Muscle of leg (tissue), 3 donors: ENCODE measurements at regions not wholly inside any gene's neighbourhood (a gene's known extent, or its start where the extent isn't known, plus 50 kb on each side); places are given as distances from the start of the nearest gene placed in this dataset.

Source experiments
- DNase-seq: peaks from one replicate; pipeline ENCODE4 v3.0.0; 2013
- H3K27ac ChIP-seq: one replicate; pipeline ENCODE4 v1.5.1; 2013; ENCODE audit warnings: mild to moderate bottlenecking, low read length, control low read depth
- H3K27me3 ChIP-seq: one replicate; pipeline ENCODE4 v1.6.1; 2013; ENCODE audit warnings: low read length; ENCODE audit not compliant: control insufficient read depth, insufficient read depth
- H3K36me3 ChIP-seq: one replicate; pipeline ENCODE4 v1.6.1; 2013; ENCODE audit warnings: low read length; ENCODE audit not compliant: control insufficient read depth, insufficient read depth
- H3K4me1 ChIP-seq: one replicate; pipeline ENCODE4 v1.6.1; 2013; ENCODE audit warnings: low read length; ENCODE audit not compliant: control insufficient read depth, insufficient read depth
- H3K4me3 ChIP-seq: one replicate; pipeline ENCODE4 v1.5.1; 2013; ENCODE audit warnings: low read length, control low read depth
- H3K9me3 ChIP-seq: replicated peaks from 2 replicates; pipeline ENCODE4 v1.6.1; 2013; ENCODE audit warnings: low read depth, low read length; ENCODE audit not compliant: control insufficient read depth
- WGBS: methylation state at CpG from one replicate; pipeline ENCODE4 v1.1.5; 2013; ENCODE audit warnings: missing lambda C conversion rate; ENCODE audit not compliant: insufficient coverage; 5-methylcytosine and 5-hydroxymethylcytosine counted together

- Histone ChIP-seq H3K4me3 (no peak overlapping the region), H3K27ac (peak overlapping the region; percentile 39), H3K4me1 (peaks cover 12% of the 10 kb centered on the region), H3K36me3 (no peaks in the 10 kb centered on the region), H3K9me3 (no peaks in the 10 kb centered on the region), H3K27me3 (no peaks in the 10 kb centered on the region)
- WGBS, result 85% methylated on average over 2 of the region's 4 CpGs
- DNase-seq, result no peak
Measured at GRCh38 chr5:68419081-68419636, 203.6 kb downstream of the PIK3R1 start.

GRCh38 chr5:68419637-68420452 lies 204.3 kb downstream of the PIK3R1 start:
- 31% methylated on average over 7 of the region's 8 CpGs for WGBS
- no peaks in the 10 kb centered on the region for H3K9me3 ChIP-seq
- no peaks in the 10 kb centered on the region for H3K36me3 ChIP-seq
- peak; percentile 54 for DNase-seq
- H3K4me3 ChIP-seq, result no peak overlapping the region
- no peaks in the 10 kb centered on the region for H3K27me3 ChIP-seq
- peaks cover 12% of the 10 kb centered on the region for H3K4me1 ChIP-seq
- H3K27ac ChIP-seq, result peak overlapping the region; percentile 64

- H3K4me3 ChIP-seq, result no peak overlapping the region
- no peaks in the 10 kb centered on the region for H3K9me3 ChIP-seq
- peak overlapping the region; percentile 64 for H3K27ac ChIP-seq
- WGBS, result 69% methylated on average over 4 of the region's 10 CpGs
- H3K4me1 ChIP-seq, result peaks cover 12% of the 10 kb centered on the region
- peak; percentile 39 for DNase-seq
- no peaks in the 10 kb centered on the region for H3K27me3 ChIP-seq
- no peaks in the 10 kb centered on the region for H3K36me3 ChIP-seq
Measured at GRCh38 chr5:68420476-68421344, 205.2 kb downstream of the PIK3R1 start.

- Histone ChIP-seq H3K27me3 (no peaks in the 10 kb centered on the region), H3K9me3 (no peaks in the 10 kb centered on the region), H3K36me3 (no peaks in the 10 kb centered on the region), H3K4me3 (no peak overlapping the region), H3K4me1 (peaks cover 12% of the 10 kb centered on the region), H3K27ac (no peak overlapping the region)
- WGBS, result 89% methylated on average over 8 of the region's 9 CpGs
- DNase-seq, result no peak
Measured at GRCh38 chr5:68421485-68422220, 206.1 kb downstream of the PIK3R1 start.

- Histone ChIP-seq H3K4me1 (peaks cover 12% of the 10 kb centered on the region), H3K36me3 (no peaks in the 10 kb centered on the region), H3K9me3 (no peaks in the 10 kb centered on the region), H3K4me3 (no peak overlapping the region), H3K27me3 (no peaks in the 10 kb centered on the region), H3K27ac (no peak overlapping the region)
- DNase-seq, result no peak
- 90% methylated on average over 3 of the region's 6 CpGs for WGBS
Measured at GRCh38 chr5:68423154-68423811, 207.7 kb downstream of the PIK3R1 start.

GRCh38 chr5:68424799-68425537 lies 209.4 kb downstream of the PIK3R1 start:
- Histone ChIP-seq H3K9me3 (no peaks in the 10 kb centered on the region), H3K27ac (no peak overlapping the region), H3K36me3 (no peaks in the 10 kb centered on the region), H3K4me1 (peaks cover 8% of the 10 kb centered on the region), H3K4me3 (no peak overlapping the region), H3K27me3 (no peaks in the 10 kb centered on the region)
- 41% methylated on average over 2 of the region's 6 CpGs for WGBS
- DNase-seq, result no peak

DNA sequence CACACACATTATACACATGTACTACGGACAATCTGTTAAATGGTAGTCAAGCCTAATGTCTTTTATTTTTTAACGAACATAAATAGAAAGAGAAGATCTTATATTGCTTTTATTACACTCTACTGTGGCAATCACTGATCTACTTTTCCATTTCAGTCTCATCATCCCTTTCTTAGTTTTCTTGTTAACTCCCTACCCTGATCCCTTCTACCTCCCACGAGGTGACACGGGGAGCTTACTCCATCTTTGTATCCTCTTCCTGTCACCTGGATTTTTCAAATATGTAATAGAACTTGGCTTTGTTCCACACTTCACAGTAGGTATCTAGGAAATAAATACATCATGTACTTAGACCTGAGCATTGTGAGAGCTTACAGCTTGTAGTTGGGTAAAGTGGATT lies 211.0 kb downstream of the PIK3R1 start:
- WGBS, result no CpG with 5 or more reads among the region's 4 CpGs
- Histone ChIP-seq H3K9me3 (no peaks in the 10 kb centered on the region), H3K4me1 (no peaks in the 10 kb centered on the region), H3K4me3 (no peak overlapping the region), H3K27me3 (no peaks in the 10 kb centered on the region), H3K27ac (no peak overlapping the region), H3K36me3 (no peaks in the 10 kb centered on the region)
- DNase-seq, result no peak

- no peak overlapping the region for H3K4me3 ChIP-seq
- no peak for DNase-seq
- H3K27me3 ChIP-seq, result no peaks in the 10 kb centered on the region
- H3K9me3 ChIP-seq, result no peaks in the 10 kb centered on the region
- H3K4me1 ChIP-seq, result peaks cover 2% of the 10 kb centered on the region
- no peaks in the 10 kb centered on the region for H3K36me3 ChIP-seq
- WGBS, result 67% methylated on average over 7 of the region's 9 CpGs
- H3K27ac ChIP-seq, result no peak overlapping the region
Measured at GRCh38 chr5:68428231-68428811, 212.8 kb downstream of the PIK3R1 start.

- Histone ChIP-seq H3K4me1 (peaks cover 12% of the 10 kb centered on the region), H3K27ac (no peak overlapping the region), H3K36me3 (no peaks in the 10 kb centered on the region), H3K27me3 (no peaks in the 10 kb centered on the region), H3K4me3 (no peak overlapping the region), H3K9me3 (no peaks in the 10 kb centered on the region)
- no CpG with 5 or more reads among the region's 2 CpGs for WGBS
- DNase-seq, result no peak
Measured at GRCh38 chr5:68429510-68429909, 214.0 kb downstream of the PIK3R1 start.
